Activated CD4-positive, alpha-beta T cell treated with anti-CD3 and anti-CD28 coated beads, Interleukin-2, amount 50 U/mL, for 1 hour (primary cell): ENCODE measurements at regions not wholly inside any gene's neighbourhood (a gene's known extent, or its start where the extent isn't known, plus 50 kb on each side); places are given as distances from the start of the nearest gene placed in this dataset.

Source experiments
- DNase-seq: peaks from one replicate; pipeline ENCODE4 v3.0.0-alpha.2; 2020

DNA sequence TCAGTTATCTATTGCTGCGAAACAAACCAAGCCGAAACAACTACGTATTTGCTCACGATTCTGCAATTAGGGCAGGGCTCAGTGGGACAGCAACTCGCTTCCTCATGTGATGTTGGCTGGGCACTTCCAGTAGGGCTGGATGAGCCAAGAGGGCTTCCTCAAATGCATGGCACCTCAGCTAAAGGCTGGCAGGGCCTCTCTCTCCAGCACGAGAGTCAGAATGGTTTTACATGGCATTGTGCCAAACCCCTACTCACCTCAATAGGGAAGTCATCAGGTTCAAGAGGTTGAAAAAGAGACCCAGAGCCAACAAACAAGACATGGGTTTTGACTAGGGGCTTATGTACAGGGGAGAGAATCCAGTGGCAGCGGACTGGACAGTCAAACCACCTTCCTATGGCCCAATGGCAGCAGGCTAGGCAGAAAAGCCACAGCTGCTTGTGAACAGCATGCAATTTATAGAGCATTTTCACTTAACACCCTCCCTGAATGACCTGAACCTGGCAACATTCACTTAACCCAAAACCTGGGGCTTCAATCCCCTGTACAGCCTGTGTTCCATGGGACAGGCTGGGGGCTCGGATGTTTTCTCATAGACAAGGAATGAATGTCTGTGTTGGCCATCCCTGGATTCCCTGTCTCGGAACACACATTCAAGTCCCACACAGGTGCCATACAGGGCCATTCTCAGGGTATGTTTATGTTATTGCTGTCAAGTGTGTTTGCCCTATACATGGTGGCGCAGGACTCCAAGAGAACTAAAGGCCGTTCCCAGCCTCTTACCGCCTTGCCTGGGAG, 154.2 kb upstream of the NAV2 start:
- no peak for DNase-seq

DNA sequence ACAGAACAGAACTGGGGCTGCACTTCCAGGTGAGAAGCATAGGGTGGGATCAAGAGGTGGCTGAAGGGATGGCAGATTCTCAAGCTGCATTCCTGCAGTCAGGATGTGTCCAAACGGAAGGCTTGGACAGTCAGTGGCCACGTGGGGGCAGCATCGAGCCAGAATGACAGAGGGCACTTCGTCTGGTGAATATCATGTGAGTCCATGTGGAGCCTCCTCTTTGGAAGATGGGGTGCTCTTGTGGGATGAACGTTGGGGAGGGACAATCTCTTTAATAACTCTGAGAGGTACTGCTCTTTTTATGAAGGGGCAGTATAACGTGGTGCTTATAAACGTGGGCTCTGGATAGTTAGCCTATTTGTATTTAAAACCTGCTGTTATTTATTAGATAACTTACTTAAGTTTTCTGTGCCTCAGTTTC, 154.9 kb upstream of the NAV2 start:
- DNase-seq = peak; percentile 65

DNA sequence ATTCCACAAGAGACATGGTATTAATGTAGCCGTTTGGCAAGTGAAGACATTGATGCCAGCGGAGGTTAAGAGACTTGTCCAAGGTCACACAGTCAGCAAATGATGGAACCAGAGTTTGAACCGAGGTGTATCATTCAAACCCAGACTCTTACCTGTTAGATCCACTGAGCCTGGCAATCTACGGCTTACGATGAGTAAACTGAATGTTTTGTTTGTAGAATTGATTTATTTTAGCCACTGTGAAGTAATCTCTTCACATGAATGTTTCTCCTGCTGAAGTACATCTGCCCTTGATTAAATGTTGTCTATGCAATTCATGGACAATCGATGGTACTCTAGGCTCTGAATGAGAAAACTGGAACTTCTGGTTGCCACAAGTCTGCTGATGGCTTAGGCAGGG, 155.5 kb upstream of the NAV2 start:
- DNase-seq = no peak

DNA sequence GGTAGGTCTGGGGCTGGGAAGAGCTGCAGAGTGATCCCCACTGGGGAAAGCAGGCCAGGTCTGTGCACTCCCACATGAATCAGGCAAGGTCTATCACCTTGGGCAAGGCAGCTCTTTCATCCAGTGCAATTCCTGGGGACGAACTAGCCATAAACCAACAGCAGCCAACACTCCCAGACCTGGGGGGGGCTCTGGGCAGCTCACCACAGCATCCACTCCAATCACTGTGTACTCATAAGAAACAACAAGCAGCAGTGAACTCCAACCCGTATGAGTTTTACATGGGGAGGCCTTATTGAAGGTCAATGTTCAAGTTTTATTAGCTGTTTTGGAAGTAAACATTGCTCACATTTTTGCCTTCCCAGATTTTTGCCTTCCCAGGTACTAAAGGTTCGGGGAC, 157.4 kb upstream of the NAV2 start:
- no peak for DNase-seq

DNA sequence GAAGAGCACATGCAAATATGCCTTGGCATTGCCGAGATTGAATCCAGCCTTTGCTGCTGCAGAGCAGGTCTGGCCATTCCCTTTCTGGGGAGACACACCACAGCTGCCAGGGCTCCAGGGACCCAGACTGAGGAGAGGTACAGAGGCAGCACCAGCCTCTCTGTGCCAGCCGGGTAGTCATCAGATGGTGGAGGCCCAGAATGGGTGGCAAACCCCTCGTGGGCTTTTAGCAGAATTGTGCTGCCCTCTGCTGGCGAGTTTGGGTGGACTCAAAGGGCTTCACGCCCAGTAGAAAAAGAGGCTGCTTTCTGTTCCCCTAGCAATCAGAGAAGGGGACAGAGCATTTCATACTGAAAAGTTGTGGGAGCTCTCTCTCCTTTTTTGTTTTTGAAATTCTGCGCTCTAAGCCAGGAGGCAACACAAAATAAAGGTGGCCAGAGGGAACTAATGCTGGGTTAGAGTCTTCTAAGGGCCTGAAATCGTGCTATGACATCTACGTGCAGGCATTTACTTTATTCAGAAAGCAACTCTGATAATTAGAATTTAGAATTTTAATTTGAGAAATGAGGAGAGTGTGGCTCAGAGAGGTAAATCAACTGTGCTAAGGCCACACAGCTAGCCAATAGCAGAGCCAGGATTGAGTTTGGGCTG, 158.8 kb upstream of the NAV2 start:
- peak; percentile 65 for DNase-seq

DNA sequence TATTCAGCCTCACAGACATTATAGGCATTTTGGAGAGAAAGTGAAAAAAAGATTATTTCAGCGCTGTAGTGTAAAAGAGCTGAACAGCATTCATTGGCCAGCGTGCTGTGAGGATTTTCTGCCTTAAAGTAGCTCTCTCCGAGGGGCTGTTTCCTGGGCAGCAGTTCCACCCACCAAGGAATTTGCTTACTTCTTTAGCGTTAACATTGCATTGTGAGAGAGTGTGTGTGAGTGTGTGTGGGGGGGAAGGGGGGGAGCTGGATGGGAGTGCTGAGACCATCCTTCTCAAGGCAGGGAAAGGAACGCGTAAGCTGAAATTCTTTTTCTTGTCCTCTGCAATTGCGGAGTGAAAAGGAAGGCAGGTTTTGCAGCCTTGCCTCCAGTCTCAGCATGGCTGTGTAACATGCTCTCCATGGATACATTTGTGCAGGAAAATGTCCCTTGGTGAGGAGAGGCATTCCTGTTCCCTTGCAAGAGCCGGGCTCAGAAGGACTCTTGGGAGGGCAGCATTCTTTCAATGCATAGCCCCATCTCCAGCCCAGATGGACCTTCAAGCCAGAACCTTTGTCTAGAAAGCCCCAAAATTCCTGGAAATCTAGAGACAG, 159.9 kb upstream of the NAV2 start:
- DNase-seq = no peak

DNA sequence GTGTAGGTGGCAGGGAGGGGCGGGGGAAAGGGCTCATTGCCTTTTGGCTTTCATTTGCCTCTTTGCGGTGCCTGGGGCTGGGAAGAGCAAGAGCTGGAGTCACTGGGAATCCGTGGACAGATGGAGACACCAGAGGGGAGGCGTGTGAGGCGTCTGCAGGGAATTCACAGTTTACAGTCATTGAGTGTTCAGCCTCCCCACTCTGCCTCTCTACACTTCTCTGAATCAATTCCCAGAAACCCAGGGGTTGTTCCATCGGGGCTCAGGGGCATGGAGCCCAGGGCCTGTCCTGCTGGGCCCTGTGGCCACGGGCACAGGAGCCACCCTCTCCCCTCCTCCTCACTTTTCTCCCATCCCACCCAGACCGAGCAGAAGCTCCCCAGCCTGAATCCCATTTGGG, 160.5 kb upstream of the NAV2 start:
- DNase-seq = no peak

DNA sequence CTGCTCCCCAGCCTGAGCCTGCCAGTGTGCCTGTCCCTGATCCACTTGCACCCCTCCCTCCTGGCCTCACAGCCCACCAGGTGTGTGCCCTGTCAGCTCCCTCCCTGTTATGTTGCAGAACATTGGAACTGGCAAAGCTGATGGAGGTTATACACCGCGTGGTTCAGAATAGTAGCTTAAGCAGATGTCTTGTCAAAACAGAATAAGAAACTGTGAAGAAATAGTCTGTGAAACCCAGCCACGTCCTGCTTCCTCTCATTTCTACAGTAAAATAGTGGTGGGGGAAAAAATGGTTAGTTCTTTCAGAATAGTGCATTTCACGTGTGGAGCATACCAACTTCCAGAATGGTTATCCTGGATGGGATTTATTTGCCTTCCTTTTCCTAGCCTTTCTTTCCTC, 161.2 kb upstream of the NAV2 start:
- no peak for DNase-seq

DNA sequence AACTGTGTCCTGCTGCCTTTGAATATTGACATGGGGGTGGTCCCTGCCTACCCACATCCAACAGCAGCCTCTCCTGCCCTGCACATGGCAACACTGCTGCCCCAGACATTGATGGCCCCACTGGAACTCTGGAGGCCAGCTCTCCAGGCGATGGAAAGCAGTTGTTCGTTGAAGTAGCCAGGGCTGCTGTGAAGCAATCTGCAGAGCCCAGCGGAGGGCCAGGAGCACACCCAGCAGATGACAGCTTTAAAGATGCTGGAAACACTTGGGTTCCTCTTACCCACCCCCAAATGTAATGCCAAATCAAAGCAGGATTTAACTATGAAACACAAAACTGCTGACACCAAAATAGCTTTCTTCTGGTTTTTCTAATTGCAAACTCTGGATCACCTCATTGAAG, 165.6 kb upstream of the NAV2 start:
- DNase-seq = no peak

DNA sequence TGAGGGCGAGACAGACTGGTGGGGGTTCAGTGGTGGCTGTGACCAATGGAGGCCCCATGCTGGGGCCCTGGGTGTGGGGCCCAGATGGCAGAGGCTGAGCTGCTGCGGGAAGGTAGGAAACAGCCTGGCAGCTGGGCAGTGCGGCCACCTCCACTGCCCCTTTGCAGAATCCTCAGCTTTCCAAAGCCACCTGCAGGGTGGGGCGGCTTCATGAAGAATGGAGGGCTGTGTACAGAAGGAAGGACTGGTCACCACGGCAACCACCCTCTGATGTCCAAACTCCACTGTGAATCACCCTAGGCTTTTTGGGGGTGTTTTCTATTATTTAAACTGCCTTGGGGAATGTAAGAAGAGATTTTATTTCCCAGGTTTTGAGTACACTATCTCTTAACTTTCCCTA, 166.3 kb upstream of the NAV2 start:
- DNase-seq = no peak

DNA sequence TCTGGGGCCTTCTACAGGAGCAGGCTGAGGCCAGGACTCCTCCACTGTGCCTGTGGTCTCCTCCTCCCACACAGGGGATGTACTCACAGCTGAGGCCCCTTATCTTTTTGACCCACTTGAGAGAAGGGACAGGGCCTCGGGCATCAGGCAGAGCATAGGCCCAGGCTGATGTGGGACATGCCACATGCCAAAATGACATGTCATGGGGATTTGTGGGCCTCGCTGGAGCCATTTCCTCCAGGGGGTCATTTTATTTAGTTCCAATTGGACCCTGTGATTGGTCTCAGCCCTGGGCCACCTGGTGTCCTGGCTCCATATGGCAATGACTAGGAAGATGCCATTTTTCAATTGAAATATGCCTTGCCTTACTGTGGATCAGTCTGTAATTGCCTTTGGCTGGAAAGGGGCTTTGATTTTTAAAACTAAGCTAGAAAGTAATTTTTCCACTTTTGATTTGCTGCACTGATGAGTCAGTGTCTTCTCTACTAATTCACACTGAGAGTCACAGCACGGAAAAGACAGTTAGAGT, 171.1 kb upstream of the NAV2 start:
- DNase-seq = no peak

DNA sequence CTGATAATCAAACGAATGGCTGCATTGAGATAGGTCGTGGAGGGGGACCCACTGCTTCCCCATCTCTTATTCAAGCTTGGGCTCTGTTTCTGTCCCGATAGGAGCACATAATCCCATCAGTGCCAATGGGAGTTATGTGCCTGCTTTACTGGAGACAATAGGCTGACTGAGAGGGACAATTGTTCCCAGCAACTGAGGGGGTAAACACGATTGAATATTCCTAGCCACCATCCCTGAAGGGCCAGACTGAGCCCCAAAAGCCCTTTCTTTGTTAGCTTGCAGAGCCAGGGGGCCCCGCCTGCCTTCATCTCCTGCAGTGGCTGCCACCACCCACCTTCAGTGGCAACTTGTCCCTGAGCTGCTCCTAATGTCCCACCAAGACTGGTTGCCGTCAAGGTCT, 172.8 kb upstream of the NAV2 start:
- DNase-seq = no peak

DNA sequence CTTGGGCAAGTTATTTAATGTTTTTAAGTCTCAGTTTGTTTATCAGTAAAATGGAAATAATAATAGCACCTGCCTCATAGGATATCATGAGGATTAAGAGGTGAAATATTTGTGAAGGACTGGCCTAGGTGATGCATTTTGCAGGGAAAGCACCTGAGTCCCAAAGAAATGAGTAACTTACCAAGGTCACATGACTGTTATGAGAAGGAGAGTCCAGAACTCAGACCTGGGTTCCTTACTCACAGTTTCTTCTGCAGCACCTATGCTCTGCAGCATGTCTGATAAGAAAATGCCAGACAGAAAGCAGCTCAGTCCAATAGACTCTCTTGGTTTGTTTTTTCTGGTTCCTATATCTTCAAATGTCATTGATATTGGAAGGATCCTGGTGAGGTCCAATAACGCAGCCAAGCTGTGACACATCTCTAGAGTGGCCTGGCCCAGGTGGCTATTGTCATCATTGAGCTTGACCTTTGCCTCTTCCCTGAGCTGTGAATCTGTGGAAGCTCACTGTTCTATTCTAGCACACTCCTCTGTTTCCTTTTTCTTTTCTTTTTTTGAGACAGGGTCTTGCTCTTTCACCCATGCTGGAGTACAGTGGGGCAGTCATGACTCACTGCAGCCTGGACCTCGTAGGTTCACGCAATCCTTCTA, 174.7 kb upstream of the NAV2 start:
- DNase-seq = no peak

DNA sequence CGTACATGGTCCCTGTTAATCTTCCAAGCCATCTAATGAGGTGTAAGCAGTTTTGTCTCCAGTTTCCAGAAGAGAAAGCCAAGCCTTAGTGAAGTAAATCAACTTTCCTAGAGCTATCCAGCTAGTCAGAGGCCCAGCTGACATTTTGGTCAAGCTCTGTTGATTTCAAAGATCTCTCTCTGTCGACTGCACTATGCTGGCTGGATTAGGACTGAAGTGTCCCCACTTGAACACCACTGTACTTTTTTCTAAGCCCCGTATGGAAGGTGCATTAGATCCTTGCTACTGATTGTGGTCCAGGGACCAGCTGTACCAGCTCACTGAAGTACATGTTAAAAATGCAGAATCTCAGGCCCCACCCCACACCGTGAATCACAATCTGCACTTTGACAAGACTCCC, 176.5 kb upstream of the NAV2 start:
- DNase-seq = no peak

DNA sequence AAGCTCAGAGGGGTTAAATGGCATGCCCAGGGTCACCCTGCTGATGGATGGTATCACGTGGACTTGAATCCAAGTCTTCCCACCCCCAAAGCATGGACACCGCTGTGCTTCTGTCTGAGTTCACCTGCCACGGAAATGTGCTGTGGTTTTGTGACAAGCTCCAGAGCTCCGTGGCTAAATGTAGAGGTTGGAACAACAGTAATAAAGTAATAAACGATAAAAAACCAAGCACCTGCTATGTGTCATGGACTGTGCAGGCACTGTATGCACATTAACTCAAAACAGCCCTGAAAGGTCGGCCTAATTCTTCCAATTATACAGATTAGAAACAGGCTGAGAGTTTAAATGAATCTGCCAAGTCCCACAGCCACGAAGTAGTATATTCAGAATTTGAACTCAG, 182.1 kb upstream of the NAV2 start:
- no peak for DNase-seq

DNA sequence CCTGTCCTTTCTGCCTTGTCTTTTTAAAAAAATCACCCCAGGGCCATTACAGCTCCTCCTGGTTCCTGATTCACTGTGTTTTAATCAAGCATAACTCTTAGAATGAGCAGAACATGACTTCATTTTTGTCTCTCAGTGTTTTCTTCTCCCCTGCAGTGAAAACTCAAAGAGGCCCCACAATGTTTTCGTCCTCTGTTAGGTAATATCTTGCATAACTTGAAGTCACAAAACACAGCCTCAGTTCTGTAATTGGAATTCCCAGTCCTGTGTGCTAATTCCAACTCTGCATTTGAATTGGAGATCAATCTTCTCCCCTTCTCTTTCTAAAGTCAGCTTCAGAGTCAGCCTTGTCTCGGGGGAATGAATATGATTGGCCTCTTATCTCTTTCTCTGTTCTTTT, 186.5 kb upstream of the NAV2 start:
- no peak for DNase-seq

DNA sequence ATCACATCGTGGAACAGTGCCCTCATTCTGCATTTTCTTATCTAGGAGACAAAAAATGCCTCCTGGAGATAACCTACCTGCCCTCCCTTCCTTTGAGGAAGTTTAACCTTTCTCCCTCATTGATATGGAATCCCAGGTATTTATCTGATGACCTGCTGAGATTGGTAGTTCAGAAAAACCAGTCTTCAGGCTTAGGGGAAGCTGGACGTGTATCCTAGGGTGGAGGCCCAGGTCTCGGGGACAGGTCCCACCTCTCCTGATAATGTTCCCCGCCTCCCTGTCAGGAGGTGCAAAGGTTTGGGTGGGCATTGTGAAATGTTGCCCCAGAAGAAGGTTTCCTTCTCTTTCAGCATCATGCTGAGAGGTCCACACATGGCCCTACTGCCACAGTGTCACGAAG, 186.9 kb upstream of the NAV2 start:
- no peak for DNase-seq

DNA sequence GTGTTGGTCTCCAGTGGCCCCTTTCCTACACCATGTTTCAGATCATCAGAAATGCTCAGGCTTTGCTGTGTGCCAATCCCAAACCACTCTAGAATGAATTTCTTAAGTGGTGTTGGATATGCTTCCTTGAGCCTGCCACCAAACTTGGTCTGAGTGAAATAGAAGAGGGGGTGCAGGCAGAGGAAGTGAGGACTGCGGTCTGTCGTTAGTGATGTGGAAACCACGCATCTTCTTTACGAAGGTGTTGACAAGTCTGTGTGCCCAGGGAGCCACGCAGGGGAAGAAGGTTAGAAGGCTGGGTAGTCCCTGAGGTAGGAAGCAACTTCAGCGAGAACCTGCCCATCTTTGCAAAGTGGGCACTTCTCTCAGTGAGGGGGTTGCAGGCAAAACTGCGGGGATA, 187.4 kb upstream of the NAV2 start:
- DNase-seq = no peak

DNA sequence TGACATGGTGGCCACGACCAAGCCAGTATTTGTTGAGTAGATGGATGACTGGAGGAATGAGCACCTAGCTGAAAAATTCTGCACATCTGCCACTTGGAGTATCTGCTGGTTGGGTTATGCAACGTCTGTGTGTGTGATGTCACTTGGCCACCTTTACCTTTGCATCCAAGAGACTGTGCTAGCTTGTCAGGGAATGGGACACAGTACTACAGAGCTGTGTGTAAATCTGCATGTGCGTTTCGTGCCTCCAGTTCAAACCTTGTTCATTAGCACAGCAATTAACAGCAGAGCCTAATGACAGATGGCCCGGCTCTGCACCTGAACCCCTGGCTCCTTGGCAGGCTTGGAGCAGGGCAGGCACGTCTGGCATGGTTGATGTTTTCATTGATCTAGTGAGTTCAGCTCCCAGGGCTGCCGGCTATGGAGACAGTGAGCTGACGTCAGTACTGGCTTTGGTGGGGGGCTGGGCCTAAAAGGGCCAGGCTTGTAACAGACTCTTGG, 188.4 kb upstream of the NAV2 start:
- no peak for DNase-seq

DNA sequence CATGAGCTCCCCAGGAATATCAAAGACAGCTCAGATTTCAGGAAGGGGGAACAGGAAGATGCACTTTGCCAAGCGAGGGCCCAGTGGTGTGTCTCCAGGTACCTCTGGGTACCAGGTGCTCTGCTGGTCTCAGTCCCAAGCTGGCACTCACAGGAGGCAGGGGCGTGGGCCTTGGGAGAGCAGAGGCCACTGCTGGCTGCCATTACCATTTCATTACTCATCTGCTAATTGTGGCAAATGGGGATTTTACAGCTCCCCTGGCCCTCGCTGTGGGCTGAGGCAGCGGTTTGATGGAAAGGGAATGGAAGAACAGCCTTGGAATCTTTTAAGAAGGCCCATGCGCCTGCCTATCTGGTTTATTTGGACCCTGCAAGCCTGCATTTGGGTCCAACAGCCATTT, 192.0 kb upstream of the NAV2 start:
- no peak for DNase-seq

DNA sequence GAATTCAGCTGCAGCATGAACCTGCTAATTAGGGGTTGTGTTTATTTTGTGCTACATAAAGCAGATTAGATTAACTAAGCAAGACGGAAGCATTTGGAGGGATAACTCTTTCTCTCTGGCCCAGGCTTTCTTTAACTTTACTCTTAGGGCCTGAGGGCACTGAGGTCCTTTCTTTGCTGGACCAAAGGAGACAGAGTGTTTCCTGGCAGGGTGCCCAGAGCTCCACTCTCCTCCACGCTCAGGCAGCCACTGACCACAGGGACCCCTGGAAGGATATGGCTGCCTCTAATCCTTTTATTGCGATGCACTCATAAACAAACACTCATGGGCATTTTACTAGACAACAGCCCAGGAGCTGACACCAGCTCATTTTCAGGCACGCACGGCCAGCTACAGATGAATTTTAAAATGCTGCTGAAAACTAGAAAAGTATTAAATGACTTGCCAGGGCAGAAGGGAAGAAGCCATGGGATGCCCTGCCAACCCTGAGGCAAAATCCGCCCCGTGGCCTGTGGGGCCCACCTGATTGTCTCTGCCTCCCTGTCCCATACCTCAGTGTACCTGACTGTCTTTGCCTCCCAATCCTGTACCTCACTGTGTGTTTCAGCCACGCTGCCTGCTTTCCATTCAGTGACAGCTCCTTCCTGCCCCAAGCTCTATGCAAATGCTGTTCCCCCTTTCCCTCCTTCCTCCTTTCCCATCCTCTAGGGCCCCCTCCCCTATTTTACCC, 192.6 kb upstream of the NAV2 start:
- no peak for DNase-seq

DNA sequence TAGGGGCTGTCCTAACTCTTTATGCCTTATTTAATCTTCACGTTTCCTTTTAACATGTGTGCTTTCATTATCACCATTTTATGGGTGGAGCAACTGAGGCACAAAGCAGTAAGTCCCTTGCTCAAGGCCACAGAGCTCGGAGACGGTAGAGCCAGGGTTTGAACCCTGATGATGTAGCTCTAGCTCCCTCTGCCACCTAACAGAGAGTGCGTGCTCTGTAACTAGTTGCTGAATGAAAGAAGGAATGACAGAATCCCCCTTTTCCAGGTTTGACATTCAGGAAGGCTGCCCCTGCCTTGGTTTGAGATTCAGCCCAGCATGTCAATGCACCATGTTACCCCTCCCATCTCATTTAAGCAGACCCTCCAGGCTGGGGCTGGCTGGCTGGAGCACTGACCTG, 193.3 kb upstream of the NAV2 start:
- DNase-seq = no peak

DNA sequence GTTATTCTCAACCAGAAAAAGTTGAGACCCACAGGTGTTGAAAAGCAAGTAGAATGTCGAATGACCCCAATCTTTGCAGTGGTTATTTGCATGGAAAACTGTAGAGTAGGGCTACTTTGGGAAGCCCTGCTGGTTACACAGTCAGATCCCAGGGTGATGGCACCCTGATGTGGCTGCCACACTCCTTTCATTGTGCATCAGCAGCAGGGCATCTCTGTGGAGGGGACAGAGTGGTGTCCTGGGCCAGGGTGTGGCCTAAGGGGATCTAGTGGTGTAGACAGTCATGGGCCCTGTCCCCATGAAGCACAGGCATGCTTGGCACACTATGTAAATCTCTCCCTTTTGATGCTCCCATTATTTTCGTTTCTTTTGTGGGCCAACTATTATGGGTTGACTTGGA, 199.4 kb upstream of the NAV2 start:
- no peak for DNase-seq
